ENCODE measurements at regions not wholly inside any gene's neighbourhood (a gene's known extent, or its start where the extent isn't known, plus 50 kb on each side); places are given as distances from the start of the nearest gene placed in this dataset.

DNA sequence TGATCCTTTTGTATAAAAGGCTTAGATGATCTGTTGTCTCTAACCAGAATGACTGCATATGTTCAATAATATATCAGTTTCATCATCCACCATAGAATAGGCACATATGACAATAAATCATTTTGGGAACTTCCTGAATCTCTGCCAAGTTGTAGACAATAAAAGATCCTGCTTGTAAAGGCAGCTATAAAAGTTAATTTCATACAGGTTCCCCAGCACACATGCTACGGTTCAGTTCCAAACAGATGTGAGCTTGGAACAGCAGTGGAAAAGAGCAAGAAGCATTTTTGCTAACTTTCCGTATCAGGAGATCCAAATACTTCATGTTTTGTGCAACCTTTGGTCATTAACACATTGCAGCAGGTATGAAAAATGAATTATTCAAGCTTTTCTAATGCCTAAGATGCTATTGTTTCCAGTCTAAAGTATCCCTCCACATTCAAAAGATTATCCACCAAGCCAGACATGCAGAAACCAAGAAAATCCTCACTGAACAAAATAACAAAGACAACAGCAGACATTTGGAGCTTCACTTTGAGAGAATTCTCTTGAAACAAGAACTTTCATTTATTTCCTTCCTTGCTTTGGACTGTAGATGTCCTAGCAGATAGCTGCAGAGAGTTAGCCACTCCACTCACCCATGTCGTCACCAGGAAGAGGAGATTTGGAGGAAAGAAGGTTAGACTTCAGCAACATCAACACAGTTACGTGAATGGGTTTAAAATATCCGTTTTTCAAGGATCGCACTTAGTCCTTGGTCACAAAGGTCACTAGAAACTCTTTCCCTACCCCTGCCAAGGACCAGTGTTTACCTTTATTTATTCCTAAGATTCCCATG is 453.5 kb upstream of the JARID2 start:
- no peak for TF ChIP-seq CTCF (IDR thresholded peaks at IDR 0.05)

DNA sequence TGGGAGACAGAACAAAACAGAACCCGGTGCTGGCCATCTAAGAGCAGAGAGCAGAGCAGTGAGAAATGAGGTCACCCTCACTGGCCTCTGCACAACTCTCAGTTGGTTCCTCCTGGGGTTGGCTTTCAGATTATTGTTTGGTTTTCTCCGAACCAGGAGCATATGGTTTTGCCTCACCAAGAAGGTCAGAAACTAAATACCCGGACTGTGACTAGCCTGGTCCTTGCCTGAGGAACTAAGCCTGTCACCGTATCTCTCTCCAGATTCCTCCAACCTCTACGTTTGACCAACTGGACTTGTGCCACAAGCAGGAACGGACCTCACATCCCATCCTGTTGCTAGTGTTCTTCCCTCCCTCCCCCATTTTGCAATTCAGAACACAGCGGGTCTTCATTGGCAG is 450.4 kb upstream of the JARID2 start:
- TF ChIP-seq CTCF (IDR thresholded peaks at IDR 0.05) = no peak

DNA sequence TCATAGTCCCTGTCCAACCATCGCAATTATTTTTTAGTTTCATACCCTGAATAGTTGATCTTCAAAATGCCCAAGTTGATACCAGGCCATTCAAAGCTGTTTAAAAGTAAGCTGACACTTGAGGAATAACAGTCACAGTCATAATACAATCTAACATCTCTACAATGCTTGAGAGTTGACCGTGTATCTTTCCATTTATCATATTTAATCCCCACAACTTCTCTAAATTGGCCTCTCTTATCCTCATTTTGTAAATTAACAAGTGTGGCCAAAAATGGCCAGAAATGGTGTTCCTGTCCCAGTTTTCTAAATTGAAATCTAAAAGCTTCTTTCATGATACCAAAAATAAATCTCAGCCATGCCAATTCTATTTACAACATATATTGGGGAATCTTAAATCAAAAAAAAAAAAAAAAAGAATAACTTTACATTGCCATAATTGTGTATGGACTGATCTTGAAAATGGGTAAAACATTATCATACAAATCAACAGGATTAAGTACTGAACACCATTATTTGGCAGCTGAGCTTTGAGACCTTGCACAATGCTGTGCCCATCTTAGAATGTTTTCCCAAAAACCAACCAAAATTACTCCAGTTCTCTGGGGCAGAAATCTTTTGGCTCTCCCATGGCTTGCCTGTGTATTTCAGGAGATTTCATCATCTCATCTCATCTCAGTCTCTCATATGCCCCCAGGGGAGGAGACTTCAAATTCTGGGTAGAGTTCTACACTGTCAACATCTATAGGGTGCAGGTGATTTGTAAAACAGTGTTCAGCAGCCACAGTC is 448.7 kb upstream of the JARID2 start:
- no peak for TF ChIP-seq CTCF (IDR thresholded peaks at IDR 0.05)

DNA sequence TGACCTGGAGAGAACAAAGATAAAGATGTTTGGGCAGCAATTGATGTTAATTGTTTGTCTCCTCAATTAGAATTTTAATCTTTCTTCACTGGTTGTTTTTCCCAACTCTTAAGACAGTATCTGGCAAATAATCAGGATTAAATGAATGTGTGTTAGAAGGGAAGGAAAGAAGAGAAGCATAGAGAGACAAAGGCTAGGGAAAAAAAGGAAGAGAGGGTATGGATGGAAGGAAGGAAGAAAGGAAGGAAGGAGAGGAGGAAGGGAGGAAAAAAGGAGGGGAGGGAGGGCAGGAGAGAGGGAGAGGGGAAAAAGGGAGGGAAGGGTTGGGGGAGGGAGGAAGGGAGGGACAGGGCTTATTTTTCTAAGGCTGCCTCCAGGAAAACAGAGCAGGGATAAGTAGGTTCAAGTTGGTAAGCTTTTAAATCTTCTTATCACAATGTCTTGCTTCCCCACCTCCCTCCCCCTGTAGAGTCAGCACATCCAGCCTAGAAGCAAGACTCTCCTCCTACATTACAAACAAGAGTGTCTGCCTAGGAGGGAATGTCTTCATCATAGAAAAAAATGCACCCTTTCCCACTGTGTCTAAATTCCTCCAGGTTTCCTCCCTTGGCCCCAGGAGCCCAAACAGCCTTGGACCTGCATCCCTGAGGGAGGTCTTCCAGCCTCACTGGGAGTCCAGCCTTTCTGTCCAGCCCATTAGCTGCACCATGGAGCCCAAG is 447.8 kb upstream of the JARID2 start:
- no peak for TF ChIP-seq CTCF (IDR thresholded peaks at IDR 0.05)

- TF ChIP-seq CTCF (IDR thresholded peaks at IDR 0.05) = no peak
Observed at GRCh38 chr6:14798594-14798982, 447.3 kb upstream of the JARID2 start.

DNA sequence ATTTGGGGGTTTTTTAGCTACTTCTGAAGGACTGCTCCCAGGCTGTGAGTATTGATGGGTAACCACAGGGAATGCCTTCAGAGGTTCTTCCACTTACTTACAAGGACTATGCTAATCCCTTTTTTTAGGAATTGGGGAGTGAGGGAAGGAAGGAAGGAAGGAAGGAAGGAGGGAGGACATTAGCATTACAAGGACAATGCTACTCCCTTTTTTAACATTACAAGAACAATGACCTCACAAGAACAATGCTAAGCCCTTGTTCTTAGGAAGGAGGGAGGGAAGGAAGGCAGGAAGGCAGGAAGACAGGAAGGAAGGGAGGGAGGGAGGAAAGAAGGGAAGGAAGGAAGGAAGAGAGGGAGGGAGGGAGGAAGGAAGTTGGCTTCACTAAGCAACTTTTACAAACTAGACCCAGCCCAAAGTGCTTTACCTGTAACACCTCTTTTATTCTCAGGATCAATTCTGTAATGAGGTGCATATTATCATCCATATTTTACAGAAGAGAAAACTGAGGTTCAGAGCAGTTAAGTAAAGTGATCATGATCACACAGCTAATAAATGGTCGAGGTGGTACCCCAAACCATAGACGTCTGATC is 446.8 kb upstream of the JARID2 start:
- TF ChIP-seq CTCF (IDR thresholded peaks at IDR 0.05) = no peak

DNA sequence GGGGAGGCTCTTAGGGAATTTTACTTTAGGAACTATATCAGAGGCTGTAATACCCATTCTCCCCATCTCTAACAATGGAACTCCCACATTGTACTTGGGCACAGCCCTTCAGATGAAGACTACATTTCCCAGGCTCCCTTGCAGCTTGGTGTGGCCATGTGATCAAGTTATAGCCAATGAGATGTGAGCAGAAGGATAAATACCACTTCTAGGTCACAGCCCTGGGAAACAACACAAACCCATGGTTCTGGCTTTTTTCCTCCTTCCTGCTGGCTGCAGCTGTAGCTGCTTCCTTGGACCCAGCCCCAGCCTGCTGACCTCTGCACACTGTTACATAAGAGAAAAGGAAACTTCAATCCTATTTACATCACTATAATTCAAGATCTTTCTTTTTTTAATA is 445.9 kb upstream of the JARID2 start:
- TF ChIP-seq CTCF (IDR thresholded peaks at IDR 0.05) = no peak
